H1 (cell line): ENCODE measurements at regions not wholly inside any gene's neighbourhood (a gene's known extent, or its start where the extent isn't known, plus 50 kb on each side); places are given as distances from the start of the nearest gene placed in this dataset.

Source experiments
- ASH2L ChIP-seq: fragments of 200-600, 300-600 bp; sonication (generic); IDR thresholded peaks from one replicate; pipeline ENCODE4 v1.7.1; 2017; ENCODE audit warnings: low read length
- CTCF ChIP-seq, 3 experiments: IDR thresholded peaks; 1 replicate in 2 of 3; 2 replicates in 1 of 3; pipeline versions ENCODE4 v1.5.1 to v1.6.1; 2011; ENCODE audit warnings: low read length in 3 of 3, mild to moderate bottlenecking in 3 of 3, inconsistent platforms in 2 of 3, low read depth in 1 of 3, moderate library complexity in 1 of 3; ENCODE audit not compliant: insufficient read depth in 1 of 3; ENCODE audit errors: control extremely low read depth in 1 of 3
- JUND ChIP-seq: IDR thresholded peaks from 2 replicates; pipeline ENCODE4 v1.6.1; 2011; ENCODE audit warnings: mild to moderate bottlenecking, improper control_type of control experiment, low read length
- POLR2A ChIP-seq, 2 experiments: IDR thresholded peaks; 1 replicate in 1 of 2; 2 replicates in 1 of 2; pipeline ENCODE4 v1.6.1; 2011; ENCODE audit warnings: low read depth in 2 of 2, low read length in 2 of 2, mild to moderate bottlenecking in 2 of 2; ENCODE audit errors: control extremely low read depth in 1 of 2
- POLR2AphosphoS5 ChIP-seq: IDR thresholded peaks from 2 replicates; pipeline ENCODE4 v1.6.1; 2011; ENCODE audit warnings: low read depth, low read length
- RAD21 ChIP-seq, 2 experiments: IDR thresholded peaks in 1 of 2; conservative IDR thresholded peaks in 1 of 2; 2 replicates each; pipeline ENCODE4 v1.6.1; 2011; ENCODE audit warnings: low read depth in 2 of 2, low read length in 2 of 2, improper control_type of control experiment in 1 of 2, inconsistent platforms in 1 of 2, mild to moderate bottlenecking in 1 of 2, moderate library complexity in 1 of 2
- SP2 ChIP-seq: IDR thresholded peaks from 2 replicates; pipeline ENCODE4 v1.6.1; 2012; ENCODE audit warnings: mild to moderate bottlenecking, low read length, inconsistent platforms

GRCh38 chr14:71713016-71713415 is 219.2 kb upstream of the RGS6 start:
- TF ChIP-seq CTCF (IDR thresholded peaks at IDR 0.05; ENCODE audit: control extremely low read depth in 1 of 3, insufficient read depth in 1 of 3, low read depth in 1 of 3, low read length in 3 of 3) (no peak), ASH2L (no peak), JUND (no peak), RAD21 (IDR thresholded peaks at IDR 0.05 in 1 of 2, conservative IDR thresholded peaks at IDR 0.05 in 1 of 2; ENCODE audit: low read depth in 2 of 2, low read length in 2 of 2) (no peak), POLR2AphosphoS5 (no peak), POLR2A (IDR thresholded peaks at IDR 0.05; ENCODE audit: control extremely low read depth in 1 of 2, low read depth in 2 of 2, low read length in 2 of 2) (no peak), SP2 (no peak)
